Dedifferentiated amniotic fluid mesenchymal stem cell (primary cell): ENCODE measurements at regions not wholly inside any gene's neighbourhood (a gene's known extent, or its start where the extent isn't known, plus 50 kb on each side); places are given as distances from the start of the nearest gene placed in this dataset.
"Not testable (repeated sequence)": the region's sequence is repeated elsewhere in the genome, so short reads cannot be mapped to it uniquely, and the experiment has no call there.

ENCODE experiments used
- DNase-seq: peaks from one replicate; pipeline ENCODE4 v3.0.0-alpha.2; 2016; ENCODE audit errors: extremely low spot score

- not testable (repeated sequence) for DNase-seq
These were observed 62.5 kb upstream of the SEC22B start for GRCh38 chr1:120238867-120239266.

DNA sequence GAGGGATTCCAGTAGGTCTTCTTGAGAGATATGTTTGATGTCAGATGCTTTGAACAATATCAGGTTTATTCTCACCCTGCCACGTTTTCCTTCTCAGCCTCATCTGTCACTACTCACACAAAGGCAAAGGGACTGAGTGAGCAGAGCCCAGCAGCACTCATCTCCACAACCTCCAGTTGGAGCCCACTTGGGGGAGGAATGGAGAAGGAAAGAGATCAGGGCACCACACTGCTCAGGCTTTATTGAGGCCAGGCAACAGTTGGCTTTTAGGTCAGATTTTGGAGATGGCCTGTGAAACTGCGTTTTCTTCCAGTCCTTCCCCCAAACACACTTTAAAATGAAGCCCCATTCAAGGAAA lies 57.3 kb upstream of the SEC22B start:
- DNase-seq = not testable (repeated sequence)

DNA sequence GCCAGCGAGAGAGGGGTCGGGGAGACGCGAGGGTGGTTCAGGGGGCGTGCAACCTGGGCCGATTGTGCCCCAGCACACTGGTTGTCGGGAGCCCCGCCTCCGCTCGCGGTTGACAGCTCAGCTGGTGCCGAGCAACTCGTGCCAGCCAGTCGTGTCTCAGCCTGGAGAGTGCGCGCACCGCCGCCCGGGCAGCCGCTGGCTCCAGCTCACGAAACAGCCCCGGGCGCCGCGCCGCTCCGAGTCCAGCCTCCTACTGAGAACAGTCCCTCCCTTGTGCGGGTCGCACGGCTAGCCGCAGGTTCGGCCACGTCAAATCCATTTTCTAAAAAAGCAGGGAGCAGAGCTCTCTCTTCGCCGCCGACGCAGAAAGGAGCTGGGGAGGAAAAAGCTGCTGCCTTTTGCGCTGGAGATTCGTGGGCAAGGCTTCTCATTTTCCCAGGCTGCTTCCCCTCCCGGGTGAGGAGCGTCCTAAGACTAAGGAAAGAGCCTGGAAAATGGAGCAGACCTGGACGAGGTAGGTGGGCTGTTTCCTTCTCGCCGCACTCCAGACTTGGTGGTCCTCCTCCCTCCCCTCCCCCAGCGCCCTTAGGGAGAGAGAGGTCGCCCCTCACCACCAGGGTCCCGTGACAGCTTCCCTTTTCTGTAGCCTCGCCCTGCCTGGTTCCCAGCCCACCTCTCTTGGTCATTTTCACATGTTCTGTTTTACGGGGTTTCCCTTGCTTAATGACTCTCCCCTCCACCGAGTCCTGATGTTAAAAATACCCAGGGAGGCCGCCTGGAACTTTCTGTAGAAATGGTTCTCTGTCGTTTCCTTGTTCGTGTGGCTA lies 56.7 kb upstream of the SEC22B start:
- DNase-seq = not testable (repeated sequence)

DNA sequence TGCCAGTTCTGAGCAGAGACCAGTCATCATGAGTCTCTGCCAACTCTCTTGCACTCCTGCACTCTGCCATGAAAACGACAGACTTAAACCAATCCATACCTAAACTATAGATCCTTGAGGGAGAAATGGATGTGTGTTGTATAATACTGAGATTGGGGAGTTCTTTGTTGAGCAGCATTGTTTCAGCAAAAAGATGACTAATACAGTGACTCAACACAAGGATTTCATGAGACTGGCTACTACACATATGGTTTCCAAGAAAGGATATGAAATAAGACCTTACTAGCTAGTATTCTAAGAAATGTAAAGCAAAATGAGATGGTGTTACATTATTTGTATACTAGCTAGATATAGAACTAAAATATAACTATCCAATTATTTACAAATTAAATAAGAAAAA lies 53.5 kb upstream of the SEC22B start:
- DNase-seq = not testable (repeated sequence)
